GM13977 (cell line): ENCODE measurements at regions not wholly inside any gene's neighbourhood (a gene's known extent, or its start where the extent isn't known, plus 50 kb on each side); places are given as distances from the start of the nearest gene placed in this dataset.

Source experiments
- DNase-seq: peaks from one replicate; pipeline ENCODE4 v3.0.0; 2012; ENCODE audit warnings: low spot score
- CTCF ChIP-seq: IDR thresholded peaks from 2 replicates; pipeline ENCODE4 v1.5.1; 2012; ENCODE audit warnings: mild to moderate bottlenecking, control low read depth; ENCODE audit not compliant: insufficient read depth; ENCODE audit errors: extremely low read depth, missing control alignments
- in situ Hi-C: fragments of 300-500 bp; cut with MboI; formaldehyde crosslinking; loops from one replicate; pipeline ENCODE4 v1.12.0; 2022; ENCODE audit warnings: low sequenced_read_pairs, low pct_unique_long_range_greater_than_20kb, mixed read lengths, inconsistent platforms; ENCODE audit not compliant: unreplicated experiment

- in situ Hi-C loops, result no loop called here
- peak; percentile 77 for DNase-seq
- TF ChIP-seq CTCF, result no peak
Observed at GRCh38 chr9:95822583-95823431, 52.7 kb upstream of the ERCC6L2 start.

- no peak for DNase-seq
- in situ Hi-C loops, result no loop called here
- no peak for TF ChIP-seq CTCF
Observed at GRCh38 chr9:95822015-95822414, 53.5 kb upstream of the ERCC6L2 start.

- DNase-seq, result no peak
- TF ChIP-seq CTCF, result no peak
- in situ Hi-C loops, result no loop called here
Observed at GRCh38 chr9:95820074-95820473, 55.4 kb upstream of the ERCC6L2 start.

- in situ Hi-C loops, result no loop called here
- DNase-seq, result no peak
- no peak for TF ChIP-seq CTCF
Observed at GRCh38 chr9:95819636-95820035, 55.9 kb upstream of the ERCC6L2 start.

DNA sequence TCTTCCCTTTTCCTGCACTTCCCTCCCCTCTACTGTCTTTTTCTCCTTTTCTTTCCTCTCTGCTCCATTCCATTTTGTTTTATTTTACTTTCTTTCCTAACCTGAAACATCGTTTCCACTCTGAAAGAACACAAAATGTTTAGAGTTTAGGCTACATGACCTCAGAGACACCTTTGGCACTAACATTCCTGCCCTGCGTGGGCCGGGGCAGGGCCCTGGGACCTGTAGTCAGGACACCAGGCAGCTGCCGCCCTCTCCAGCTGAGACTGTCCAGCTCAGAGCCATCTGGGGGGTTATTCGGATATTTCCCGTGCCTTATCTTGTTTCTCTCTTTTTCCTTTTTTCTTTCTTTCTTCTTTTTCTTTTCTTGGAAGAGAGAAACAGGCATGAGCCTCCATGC is 58.3 kb upstream of the ERCC6L2 start:
- TF ChIP-seq CTCF, result no peak
- in situ Hi-C loops, result no loop called here

DNA sequence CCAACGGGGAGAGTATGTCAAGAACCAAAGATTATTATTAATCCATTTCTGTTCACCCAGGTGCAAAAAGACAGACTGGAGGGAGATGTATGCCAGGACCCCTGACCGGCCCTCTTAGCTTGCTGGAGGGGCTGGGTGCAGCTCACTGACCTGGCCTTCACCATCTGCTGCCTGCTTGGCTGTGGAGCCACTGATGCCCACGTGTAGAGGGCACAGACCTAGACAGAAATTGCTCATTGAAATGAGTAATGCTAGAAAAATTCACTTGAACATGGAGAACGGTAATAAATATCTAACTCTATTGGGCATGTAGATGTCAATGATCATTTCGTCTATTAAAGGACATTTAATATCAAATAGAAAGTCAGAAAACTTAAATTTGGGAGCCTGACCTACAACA is 58.8 kb upstream of the ERCC6L2 start:
- no peak for DNase-seq
- TF ChIP-seq CTCF, result no peak
- in situ Hi-C loops, result no loop called here

More for the DNA sequence above, 58.3 kb upstream of the ERCC6L2 start:
- DNase-seq, result no peak
